HL-60 (cell line): ENCODE measurements at regions not wholly inside any gene's neighbourhood (a gene's known extent, or its start where the extent isn't known, plus 50 kb on each side); places are given as distances from the start of the nearest gene placed in this dataset.

ENCODE experiments used
- CTCF ChIP-seq: IDR thresholded peaks from one replicate; pipeline ENCODE4 v1.5.1; 2011; ENCODE audit warnings: low read length, control low read depth, inconsistent platforms; ENCODE audit not compliant: insufficient read depth
- GABPA ChIP-seq: IDR thresholded peaks from 2 replicates; pipeline ENCODE4 v1.6.1; 2012; ENCODE audit warnings: low read depth
- POLR2AphosphoS5 ChIP-seq: IDR thresholded peaks from 2 replicates; pipeline ENCODE4 v1.6.1; 2012; ENCODE audit warnings: low read depth
- REST ChIP-seq: IDR thresholded peaks from 2 replicates; pipeline ENCODE4 v1.6.1; 2012; ENCODE audit warnings: low read depth; ENCODE audit not compliant: insufficient replicate concordance
- SPI1 ChIP-seq: IDR thresholded peaks from 2 replicates; pipeline ENCODE4 v1.6.1; 2012; ENCODE audit warnings: low read depth, mild to moderate bottlenecking, borderline replicate concordance

- TF ChIP-seq CTCF (no peak), POLR2AphosphoS5 (no peak), SPI1 (no peak), REST (no peak), GABPA (no peak)
These were observed 463.1 kb upstream of the ARHGEF26 start for GRCh38 chr3:153658136-153658535.
